HG03196 (cell line): ENCODE measurements at regions not wholly inside any gene's neighbourhood (a gene's known extent, or its start where the extent isn't known, plus 50 kb on each side); places are given as distances from the start of the nearest gene placed in this dataset.

Experiments
- ATAC-seq: cut with Tn5 transposase; IDR thresholded peaks from one replicate; pipeline ENCODE4 v1.9.1; 2021; ENCODE audit not compliant: unreplicated experiment

- ATAC-seq = no peak
Measured at GRCh38 chr14:71525663-71526221, 406.5 kb upstream of the RGS6 start.

DNA sequence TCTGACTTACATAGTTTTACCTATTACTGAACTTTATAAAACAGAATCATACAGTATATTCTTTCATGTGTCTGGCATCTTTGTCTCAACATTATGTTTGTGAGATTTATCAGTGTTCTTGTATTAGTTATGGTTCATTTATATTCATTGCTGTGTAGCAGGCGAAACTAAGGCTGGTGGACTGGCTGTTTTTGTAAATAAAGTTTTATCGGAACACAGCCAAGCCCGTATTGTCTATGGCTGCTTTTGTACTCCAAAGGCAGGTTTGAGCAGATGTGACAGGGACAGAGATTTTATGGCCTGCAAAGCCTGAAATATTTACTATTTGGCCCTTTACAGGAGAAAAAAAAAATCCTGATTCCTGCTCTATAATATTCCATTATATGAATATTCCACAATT is 405.8 kb upstream of the RGS6 start:
- no peak for ATAC-seq

GRCh38 chr14:71527838-71528237 is 404.4 kb upstream of the RGS6 start:
- ATAC-seq = no peak

DNA sequence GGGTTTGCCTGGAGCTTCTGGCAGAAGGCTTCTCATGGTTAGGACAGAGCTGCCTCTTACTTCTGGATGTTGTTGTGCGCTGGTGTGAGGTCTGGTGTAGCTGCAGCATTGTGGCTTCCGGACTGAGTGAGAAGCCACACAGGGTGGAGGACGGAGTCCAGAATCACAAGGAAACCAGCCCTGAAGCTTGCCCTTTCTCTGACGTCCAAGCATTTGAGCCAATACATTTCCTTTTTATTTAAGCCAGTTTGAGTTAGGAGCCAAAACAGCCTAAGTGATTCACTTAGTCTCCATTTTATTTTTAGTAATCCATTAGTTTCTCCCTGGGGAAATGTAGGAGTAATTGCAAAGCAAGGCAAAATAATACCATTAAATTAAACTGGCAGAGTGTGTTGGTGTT is 402.4 kb upstream of the RGS6 start:
- ATAC-seq = no peak

DNA sequence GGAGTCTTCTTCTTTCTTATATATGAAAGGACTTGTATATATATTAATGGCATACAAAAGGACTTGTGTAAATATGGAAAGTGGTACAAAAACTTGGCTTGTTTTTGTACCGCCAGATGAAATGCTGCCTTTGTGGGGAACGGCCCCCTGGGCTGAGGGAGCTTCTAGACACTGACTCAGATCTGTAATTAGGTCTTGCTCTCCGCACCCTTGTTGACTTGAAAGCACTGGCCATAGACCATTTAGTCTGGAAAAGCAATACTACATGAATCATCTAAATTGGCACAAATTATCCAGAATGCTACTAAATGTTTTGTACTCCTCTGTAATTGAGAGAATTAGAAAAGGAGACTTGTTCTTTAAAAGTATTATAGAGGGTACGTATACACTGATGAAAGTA is 399.9 kb upstream of the RGS6 start:
- no peak for ATAC-seq

- no peak for ATAC-seq
Measured at GRCh38 chr14:71532790-71533189, 399.4 kb upstream of the RGS6 start.

DNA sequence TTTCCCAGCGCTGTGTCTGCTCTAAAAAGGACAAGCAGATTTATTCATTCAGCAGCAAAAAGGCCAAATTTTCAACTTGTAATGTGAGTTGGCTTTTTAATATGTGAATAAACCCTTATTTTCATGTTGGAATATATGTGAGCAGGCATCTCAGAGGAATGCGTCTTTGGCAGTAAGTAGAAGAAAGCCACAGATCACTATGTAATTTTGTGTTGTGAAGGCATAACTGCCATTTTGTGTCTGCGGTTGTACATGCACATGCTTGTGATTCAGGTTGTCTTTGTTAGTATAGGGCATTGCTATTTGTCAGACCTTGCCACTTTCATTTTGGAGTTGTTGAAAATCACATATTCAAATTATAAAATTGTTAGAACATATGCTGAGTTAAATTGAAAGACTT is 398.8 kb upstream of the RGS6 start:
- ATAC-seq = no peak

DNA sequence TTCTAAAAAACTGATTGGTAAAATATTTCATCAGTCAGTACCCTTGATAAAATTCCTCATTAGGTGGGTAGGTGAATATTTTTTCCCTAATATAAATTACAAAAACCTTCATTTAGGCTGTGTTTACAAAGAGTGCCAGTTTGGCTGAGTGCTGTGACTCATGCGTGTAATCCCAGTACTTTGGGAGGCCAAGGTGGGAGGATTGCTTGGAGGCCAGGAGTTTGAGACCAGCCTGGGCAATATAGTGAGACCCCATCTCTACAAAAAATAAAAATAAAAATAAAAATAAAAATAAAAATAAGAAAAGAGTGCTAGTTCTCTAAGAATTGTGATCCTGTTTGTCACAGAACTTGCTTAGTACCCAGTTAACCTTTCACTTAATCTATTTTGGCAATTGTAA is 398.4 kb upstream of the RGS6 start:
- ATAC-seq = no peak

DNA sequence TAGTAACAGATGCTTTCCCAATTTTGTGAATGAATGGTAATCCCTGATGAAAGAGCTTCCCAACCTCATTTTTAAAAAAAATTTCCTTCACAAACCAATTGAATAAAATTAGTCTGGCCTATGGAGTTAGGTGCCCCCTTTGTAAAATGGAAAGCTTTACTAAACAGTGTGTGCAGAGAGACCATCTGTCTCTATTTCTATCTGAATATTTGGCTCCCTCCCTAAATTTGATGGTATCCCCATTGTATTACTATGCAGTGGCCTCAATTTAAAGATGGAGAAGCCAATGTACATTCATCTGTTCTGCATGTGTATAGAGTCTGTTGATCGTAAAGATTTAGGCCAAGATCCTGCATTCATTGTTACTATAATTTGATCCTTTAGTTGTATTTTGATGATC is 397.7 kb upstream of the RGS6 start:
- ATAC-seq = no peak

GRCh38 chr14:71536015-71536740 is 396.1 kb upstream of the RGS6 start:
- ATAC-seq = no peak

DNA sequence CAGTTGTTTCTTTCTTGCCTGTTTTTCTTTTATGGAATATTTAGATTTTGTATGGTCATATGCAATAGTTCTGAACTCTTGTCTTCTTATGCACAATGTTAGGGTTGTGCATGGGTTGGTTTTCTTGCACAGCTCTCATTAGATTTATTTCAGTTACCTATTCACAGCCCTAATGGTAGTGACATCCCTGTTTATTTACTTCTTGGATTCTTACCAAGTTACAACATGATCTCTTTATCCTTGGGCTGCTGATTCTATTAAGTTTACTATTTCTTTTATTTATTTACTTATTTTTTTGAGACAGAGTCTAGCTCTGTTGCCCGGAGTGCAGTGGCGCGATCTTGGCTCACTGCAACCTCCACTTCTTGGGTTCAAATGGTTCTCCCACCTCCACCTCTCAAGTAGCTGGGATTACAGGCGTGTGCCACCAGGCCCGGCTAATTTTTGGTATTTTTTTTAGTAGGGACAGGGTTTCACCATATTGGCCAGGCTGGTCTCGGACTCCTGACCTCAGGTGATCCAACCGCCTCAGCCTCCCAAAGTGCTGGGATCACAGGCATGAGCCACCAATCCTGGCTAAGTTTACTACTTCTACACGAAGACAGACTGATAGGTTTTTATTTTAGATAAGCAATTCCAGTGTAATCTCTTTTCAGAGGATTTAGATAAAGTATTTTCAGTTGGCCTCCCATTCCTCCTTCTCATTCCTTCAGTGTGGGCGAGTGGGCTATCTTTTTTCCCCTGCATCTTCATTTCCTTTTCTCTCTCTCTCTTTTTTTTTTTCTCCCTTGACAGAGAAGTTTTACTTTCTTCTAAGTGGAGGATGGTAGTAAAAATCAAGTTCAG is 395.1 kb upstream of the RGS6 start:
- ATAC-seq = no peak

DNA sequence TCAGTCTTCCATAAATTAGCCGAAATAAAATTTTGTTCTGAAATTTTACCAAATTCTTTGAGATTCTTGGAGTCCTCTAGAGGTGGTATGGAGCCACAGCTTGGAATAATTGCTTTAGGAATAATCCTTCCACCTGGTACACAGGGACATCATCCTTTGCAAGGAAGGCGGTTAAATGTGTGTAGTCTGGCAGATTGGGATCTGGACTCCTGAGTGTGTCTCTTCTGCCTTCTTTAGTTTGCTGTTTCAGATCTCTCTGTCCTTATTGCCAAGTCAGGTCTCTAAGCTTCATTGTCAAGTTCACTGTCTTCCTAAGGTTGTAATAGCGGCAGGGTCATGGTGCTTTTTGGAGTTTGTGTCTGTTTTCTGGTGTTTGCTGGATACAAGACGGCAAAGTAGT is 393.9 kb upstream of the RGS6 start:
- ATAC-seq = no peak

DNA sequence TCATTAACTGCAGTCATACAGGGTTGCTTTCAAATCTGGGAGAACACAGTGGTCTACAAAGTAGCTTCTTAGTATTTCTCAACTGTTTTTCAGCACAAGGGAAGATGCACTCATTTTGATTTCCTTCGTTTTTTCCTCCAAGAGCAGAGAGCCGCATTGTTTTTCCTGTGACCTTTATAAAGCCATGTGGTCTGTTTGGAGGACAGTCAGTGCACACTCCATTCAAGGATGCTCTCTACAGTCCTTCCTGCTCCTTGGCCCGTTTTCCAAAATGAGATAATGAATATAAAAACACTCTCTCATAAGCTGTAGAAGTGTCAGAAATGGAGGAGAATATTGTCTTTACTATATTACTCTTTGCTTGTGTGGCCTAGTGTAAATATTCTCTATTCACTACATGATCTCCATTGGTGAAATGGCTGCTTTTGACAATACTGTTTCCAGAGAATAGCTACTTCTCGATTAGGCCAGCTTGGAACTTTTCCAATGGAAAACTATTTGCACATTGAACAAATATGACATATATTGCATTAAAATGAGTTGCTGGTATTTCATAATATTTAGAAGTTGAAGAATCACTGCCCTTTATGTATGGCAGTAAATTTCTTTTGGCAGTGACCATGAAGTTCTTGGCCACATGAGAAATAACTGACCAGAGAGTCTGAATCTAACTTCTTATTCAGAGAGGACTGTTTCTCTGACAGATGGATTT is 393.1 kb upstream of the RGS6 start:
- no peak for ATAC-seq

DNA sequence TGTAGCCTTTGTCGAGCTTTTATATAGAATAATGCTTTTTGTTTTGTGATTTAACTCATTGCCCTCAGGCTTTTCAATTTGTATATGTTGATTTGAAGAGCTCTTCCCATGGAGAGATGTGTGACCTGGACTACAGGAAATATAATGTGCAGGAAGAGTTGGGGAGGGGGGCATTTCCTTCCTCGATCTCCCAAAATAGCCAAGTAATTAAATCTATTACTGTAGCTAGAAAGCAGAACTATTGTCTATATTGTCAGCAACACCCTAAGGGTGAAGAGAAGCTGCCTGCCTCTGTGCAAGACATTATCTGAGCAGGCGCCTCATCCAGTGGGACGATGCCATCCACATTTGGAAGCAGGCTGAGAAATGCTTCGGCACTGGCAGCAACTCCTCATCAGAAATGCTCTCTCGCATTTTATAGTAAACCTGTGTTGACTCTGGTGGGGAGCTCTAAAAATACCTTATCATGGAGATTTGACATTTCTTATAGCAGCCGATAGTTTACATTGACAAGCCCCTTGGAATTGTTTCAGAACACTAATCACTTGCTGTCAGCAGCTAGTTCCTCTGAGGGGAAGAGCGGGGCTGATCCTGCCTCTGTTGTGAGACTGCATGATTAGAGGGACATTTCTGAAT is 392.5 kb upstream of the RGS6 start:
- no peak for ATAC-seq

DNA sequence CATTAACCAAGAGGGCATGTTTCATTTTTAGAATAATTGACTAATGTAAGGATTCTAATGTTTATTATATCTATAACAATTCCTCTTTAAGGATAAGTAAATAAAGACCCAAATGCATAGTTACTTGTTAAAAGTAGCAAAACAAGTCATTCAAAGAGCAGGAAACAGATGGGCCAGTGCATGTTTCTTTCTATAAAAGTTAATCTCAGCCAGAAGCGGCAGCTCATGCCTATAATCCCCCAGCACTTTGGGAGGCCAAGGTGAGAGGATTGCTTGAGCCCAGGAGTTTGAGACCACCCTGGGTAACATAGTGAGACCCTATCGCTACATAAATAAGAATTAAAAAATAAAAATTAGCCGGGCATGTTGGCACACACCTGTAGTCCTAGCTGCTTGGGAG is 391.0 kb upstream of the RGS6 start:
- no peak for ATAC-seq

DNA sequence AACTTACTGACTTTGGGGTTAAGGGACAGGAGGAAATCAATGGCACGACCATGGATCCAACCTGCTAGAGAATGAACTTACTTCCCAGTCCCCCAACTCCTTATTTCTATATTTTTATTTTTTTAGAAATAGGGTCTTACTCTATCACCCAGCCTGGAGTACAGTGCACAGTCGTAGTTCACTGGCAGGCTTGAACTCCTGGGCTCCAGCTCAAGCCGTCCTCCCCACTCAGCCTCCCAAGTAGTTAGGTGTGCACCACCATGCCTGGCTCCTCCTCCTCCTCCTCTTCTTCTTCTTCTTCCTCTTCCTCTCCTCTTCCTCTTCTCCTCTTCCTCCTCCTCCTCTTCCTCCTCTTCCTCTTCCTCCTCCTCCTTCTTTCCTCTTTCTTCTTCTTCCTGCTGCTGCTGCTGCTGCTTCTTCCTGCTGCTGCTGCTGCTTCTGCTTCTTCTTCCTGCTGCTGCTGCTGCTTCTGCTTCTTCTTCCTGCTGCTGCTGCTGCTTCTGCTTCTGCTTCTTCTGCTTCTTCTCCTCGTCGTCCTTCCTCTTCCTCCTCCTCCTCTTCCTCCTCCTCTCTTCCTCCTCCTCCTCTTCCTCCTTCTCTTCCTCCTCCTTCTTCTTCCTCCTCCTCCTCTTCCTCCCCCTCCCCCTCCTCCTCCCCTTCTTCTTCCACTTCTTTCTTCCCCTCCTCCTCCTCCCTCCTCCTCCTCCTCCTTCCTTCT is 390.1 kb upstream of the RGS6 start:
- no peak for ATAC-seq

- ATAC-seq = no peak
Measured at GRCh38 chr14:71549421-71550050, 382.7 kb upstream of the RGS6 start.

GRCh38 chr14:71550367-71550766 is 381.9 kb upstream of the RGS6 start:
- no peak for ATAC-seq

DNA sequence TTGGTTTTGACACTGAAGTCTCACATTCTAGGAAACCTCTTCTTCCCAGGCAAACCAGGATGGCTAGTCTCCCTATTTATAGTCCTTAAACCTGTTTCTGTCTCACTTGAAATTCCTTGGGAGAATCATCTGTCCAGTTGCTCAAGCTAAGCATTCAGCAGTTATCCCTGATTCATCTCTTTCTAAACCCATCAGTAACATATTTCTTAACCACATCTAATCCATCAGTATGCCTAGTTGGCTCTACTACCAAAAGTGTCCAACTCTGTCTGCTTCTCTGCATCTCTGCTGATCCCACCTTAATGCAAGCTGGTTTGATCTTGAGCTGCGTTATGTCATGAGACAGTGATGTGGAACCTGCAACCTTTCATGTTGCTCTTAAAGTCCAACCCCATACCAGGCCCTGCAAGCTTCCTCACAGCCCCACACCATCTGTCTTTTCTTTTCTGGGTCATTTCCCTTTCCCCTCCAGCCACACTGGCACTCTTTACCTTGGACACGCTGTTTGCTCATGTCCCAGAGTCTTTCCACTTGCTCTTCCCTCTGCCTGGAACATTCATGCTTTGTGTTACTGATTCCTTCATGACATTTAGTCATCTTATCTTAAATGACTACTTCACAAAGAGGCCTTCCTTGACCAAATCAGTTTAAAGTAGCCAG is 380.8 kb upstream of the RGS6 start:
- ATAC-seq = no peak

- ATAC-seq = no peak
Measured at GRCh38 chr14:71552809-71553208, 379.4 kb upstream of the RGS6 start.
